ENCODE measurements at regions not wholly inside any gene's neighbourhood (a gene's known extent, or its start where the extent isn't known, plus 50 kb on each side); places are given as distances from the start of the nearest gene placed in this dataset.

- TF ChIP-seq CTCF (IDR thresholded peaks at IDR 0.05; ENCODE audit: control extremely low read depth in 1 of 3, insufficient read depth in 1 of 3, low read depth in 1 of 3, low read length in 3 of 3) (no peak), EZH2 (IDR thresholded peaks at IDR 0.05; ENCODE audit: low read depth, low read length, severe bottlenecking) (no peak), KDM5A (IDR thresholded peaks at IDR 0.05; ENCODE audit: low read length) (no peak), CBX5 (IDR thresholded peaks at IDR 0.05; ENCODE audit: low read depth, low read length) (no peak), MAX (IDR thresholded peaks at IDR 0.05) (no peak), CBX8 (IDR thresholded peaks at IDR 0.05; ENCODE audit: borderline replicate concordance, low read depth, low read length) (no peak)
These were observed 72.0 kb upstream of the HECW1 start for GRCh38 chr7:43040461-43040860.

All from H1 (cell line).